AG04449 (cell line): ENCODE measurements at regions not wholly inside any gene's neighbourhood (a gene's known extent, or its start where the extent isn't known, plus 50 kb on each side); places are given as distances from the start of the nearest gene placed in this dataset.

ENCODE experiments used
- CTCF ChIA-PET: fragments of 350-600 bp; formaldehyde crosslinking; extraction: SDS; loops from one replicate; lab custom pipeline; 2021; ENCODE audit warnings: antibody characterized with exemption; lab: Yijun Ruan, JAX
- POLR2A ChIA-PET: fragments of 400-600, 350-600 bp; formaldehyde crosslinking; extraction: SDS; loops from one replicate; lab custom pipeline; 2020; ENCODE audit warnings: antibody characterized with exemption, inconsistent platforms; lab: Yijun Ruan, JAX
- DNase-seq: peaks from one replicate; pipeline ENCODE4 v3.0.0-alpha.2; 2010; ENCODE audit warnings: low read depth, low spot score
- H3K4me3 ChIP-seq: 2 replicates; pipeline ENCODE4 v1.5.1; 2011; ENCODE audit warnings: low read depth, mild to moderate bottlenecking, control low read depth, low read length
- CTCF ChIP-seq: IDR thresholded peaks from one replicate; pipeline ENCODE4 v1.5.1; 2011; ENCODE audit warnings: mild to moderate bottlenecking, moderate library complexity, low read length, control low read depth, inconsistent platforms; ENCODE audit not compliant: insufficient read depth; ENCODE audit errors: missing control alignments

- ChIA-PET POLR2A (no interaction called here), CTCF (no interaction called here)
- no peak for TF ChIP-seq CTCF
- no peak for DNase-seq
- H3K4me3 ChIP-seq: no peak overlapping the region
Measured at GRCh38 chr1:29426701-29427279, 190.5 kb downstream of the PTPRU start.

GRCh38 chr1:29425631-29426030 is 189.3 kb downstream of the PTPRU start:
- DNase-seq: no peak
- H3K4me3 ChIP-seq: no peak overlapping the region
- no peak for TF ChIP-seq CTCF
- POLR2A ChIA-PET: no interaction called here
- CTCF ChIA-PET: no interaction called here

GRCh38 chr1:29424266-29424665 is 187.9 kb downstream of the PTPRU start:
- POLR2A ChIA-PET: no interaction called here
- no peak for TF ChIP-seq CTCF
- H3K4me3 ChIP-seq: no peak overlapping the region
- no peak for DNase-seq
- CTCF ChIA-PET: no interaction called here

GRCh38 chr1:29420202-29420601 is 183.9 kb downstream of the PTPRU start:
- ChIA-PET POLR2A (no interaction called here), CTCF (no interaction called here)
- H3K4me3 ChIP-seq: no peak overlapping the region
- no peak for TF ChIP-seq CTCF
- no peak for DNase-seq

- no peak for TF ChIP-seq CTCF
- CTCF ChIA-PET: no interaction called here
- POLR2A ChIA-PET: no interaction called here
- H3K4me3 ChIP-seq: no peak overlapping the region
- DNase-seq: no peak
Measured at GRCh38 chr1:29417971-29418370, 181.6 kb downstream of the PTPRU start.

- CTCF ChIA-PET: interaction anchor here (1.0 kb wide), 1 partner anchor 21 kb away, joined by 4 read pairs; no protein-coding TSS in a partner anchor
- POLR2A ChIA-PET: no interaction called here
- no peak overlapping the region for H3K4me3 ChIP-seq
- no peak for TF ChIP-seq CTCF
- no peak for DNase-seq
Measured at GRCh38 chr1:29417147-29417858, 181.0 kb downstream of the PTPRU start.
